ENCODE measurements at regions not wholly inside any gene's neighbourhood (a gene's known extent, or its start where the extent isn't known, plus 50 kb on each side); places are given as distances from the start of the nearest gene placed in this dataset.
A peak's percentile ranks its signal among the peaks of the same experiment; 100 is the strongest.

- no peak for DNase-seq
Measured at GRCh38 chr22:27557286-27558008, 244.1 kb downstream of the MN1 start.

GRCh38 chr22:27558658-27559371, 242.7 kb downstream of the MN1 start:
- no peak for DNase-seq

GRCh38 chr22:27560781-27561180, 240.8 kb downstream of the MN1 start:
- DNase-seq = no peak

GRCh38 chr22:27561286-27561904, 240.2 kb downstream of the MN1 start:
- no peak for DNase-seq

- DNase-seq = no peak
Measured at GRCh38 chr22:27564806-27565205, 236.8 kb downstream of the MN1 start.

GRCh38 chr22:27566602-27567001, 235.0 kb downstream of the MN1 start:
- no peak for DNase-seq

- no peak for DNase-seq
Measured at GRCh38 chr22:27568265-27568664, 233.3 kb downstream of the MN1 start.

- DNase-seq = no peak
Measured at GRCh38 chr22:27571463-27572277, 229.9 kb downstream of the MN1 start.

GRCh38 chr22:27572278-27572666, 229.3 kb downstream of the MN1 start:
- DNase-seq = no peak

GRCh38 chr22:27573280-27574001, 228.1 kb downstream of the MN1 start:
- DNase-seq = no peak

- DNase-seq = peak in 1 of 3 donors; percentile 5
Measured at GRCh38 chr22:27574002-27574366, 227.6 kb downstream of the MN1 start.

- DNase-seq = no peak
Measured at GRCh38 chr22:27574651-27575050, 226.9 kb downstream of the MN1 start.

GRCh38 chr22:27575348-27575747, 226.2 kb downstream of the MN1 start:
- DNase-seq = no peak

- DNase-seq = no peak
Measured at GRCh38 chr22:27576413-27576812, 225.1 kb downstream of the MN1 start.

GRCh38 chr22:27576815-27577573, 224.6 kb downstream of the MN1 start:
- DNase-seq = no peak

GRCh38 chr22:27577574-27577969, 224.0 kb downstream of the MN1 start:
- DNase-seq = no peak

GRCh38 chr22:27578937-27579617, 222.5 kb downstream of the MN1 start:
- no peak for DNase-seq

GRCh38 chr22:27580311-27580897, 221.2 kb downstream of the MN1 start:
- peak in 2 of 3 donors; percentile 16 to 33 for DNase-seq

GRCh38 chr22:27581236-27581635, 220.3 kb downstream of the MN1 start:
- DNase-seq = no peak

GRCh38 chr22:27581688-27582087, 219.9 kb downstream of the MN1 start:
- DNase-seq = no peak

- DNase-seq = no peak
Measured at GRCh38 chr22:27583856-27584255, 217.7 kb downstream of the MN1 start.

All from suppressor macrophage treated with lipopolysaccharide for 1 hour (primary cell).